OCI-LY7 (cell line): ENCODE measurements at regions not wholly inside any gene's neighbourhood (a gene's known extent, or its start where the extent isn't known, plus 50 kb on each side); places are given as distances from the start of the nearest gene placed in this dataset.

ENCODE experiments used
- EZH2phosphoT487 ChIP-seq: fragments of 200-600 bp; sonication (generic); IDR thresholded peaks from 2 replicates; pipeline ENCODE4 v1.6.1; 2018; ENCODE audit warnings: low read depth, borderline replicate concordance, mild to moderate bottlenecking, mixed run types, antibody characterized with exemption, low read length, moderate library complexity, mixed read lengths
- TF ChIP-seq, protein P1 (sequence below): fragments of 200-600 bp; sonication (generic); conservative IDR thresholded peaks from 2 replicates; pipeline ENCODE4 v1.5.1; 2014; ENCODE audit warnings: mild to moderate bottlenecking, antibody characterized with exemption, low read length, moderate library complexity, mixed read lengths

DNA sequence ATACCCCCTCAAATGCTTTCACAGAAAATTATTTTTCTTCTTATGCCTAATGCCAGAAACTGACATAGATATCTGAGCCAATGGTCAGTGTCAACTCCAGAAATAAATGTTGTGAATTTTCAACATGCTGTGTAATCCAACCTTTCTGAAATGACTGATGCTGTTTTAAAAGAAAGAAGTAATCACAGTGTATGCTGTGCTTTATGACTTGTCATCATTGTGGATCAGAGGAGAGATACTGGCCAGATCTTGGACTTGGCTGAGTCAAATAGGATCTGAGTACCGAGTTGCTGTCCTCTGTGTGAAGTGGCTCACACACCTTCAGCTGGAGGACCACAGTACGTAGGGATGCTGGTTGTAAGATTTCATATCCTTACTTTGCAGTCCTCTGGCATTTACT is 89.9 kb upstream of the ARHGAP20 start:
- TF ChIP-seq, protein P1, sequence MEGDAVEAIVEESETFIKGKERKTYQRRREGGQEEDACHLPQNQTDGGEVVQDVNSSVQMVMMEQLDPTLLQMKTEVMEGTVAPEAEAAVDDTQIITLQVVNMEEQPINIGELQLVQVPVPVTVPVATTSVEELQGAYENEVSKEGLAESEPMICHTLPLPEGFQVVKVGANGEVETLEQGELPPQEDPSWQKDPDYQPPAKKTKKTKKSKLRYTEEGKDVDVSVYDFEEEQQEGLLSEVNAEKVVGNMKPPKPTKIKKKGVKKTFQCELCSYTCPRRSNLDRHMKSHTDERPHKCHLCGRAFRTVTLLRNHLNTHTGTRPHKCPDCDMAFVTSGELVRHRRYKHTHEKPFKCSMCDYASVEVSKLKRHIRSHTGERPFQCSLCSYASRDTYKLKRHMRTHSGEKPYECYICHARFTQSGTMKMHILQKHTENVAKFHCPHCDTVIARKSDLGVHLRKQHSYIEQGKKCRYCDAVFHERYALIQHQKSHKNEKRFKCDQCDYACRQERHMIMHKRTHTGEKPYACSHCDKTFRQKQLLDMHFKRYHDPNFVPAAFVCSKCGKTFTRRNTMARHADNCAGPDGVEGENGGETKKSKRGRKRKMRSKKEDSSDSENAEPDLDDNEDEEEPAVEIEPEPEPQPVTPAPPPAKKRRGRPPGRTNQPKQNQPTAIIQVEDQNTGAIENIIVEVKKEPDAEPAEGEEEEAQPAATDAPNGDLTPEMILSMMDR, result no peak
- TF ChIP-seq EZH2phosphoT487, result no peak
